ENCODE measurements at regions not wholly inside any gene's neighbourhood (a gene's known extent, or its start where the extent isn't known, plus 50 kb on each side); places are given as distances from the start of the nearest gene placed in this dataset.

DNA sequence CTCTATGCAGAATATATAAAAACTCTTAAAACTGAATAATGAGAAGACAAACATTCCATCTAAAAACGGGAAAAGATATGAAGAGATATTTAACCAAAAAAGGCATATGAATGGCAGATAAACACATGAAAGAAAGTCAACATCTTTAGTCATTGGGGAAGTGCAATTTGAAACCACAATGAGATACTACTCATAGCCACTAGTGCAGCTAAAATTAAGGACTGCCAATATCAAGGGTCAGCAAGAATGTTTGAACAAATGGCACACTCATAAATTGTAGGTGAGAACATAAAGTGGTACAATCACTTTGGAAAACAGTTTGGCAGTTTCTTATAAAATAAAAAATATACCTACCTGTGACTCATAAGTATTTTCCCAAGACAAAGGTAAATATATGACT is 534.9 kb upstream of the DIPK2B start:
- H3K27me3 ChIP-seq = peaks cover 0 to 3% of the 10 kb centered on the region in 2 donors
- H3K4me3 ChIP-seq = no peak overlapping the region
- no peak overlapping the region for H3K27ac ChIP-seq
- DNase-seq = no peak
- H3K36me3 ChIP-seq = no peaks in the 10 kb centered on the region
- intact Hi-C loops (cut with DNase I) = no loop called here
- WGBS (ENCODE audit: insufficient coverage, low coverage, low lambda C conversion rate, missing lambda C conversion rate) = 13% methylated on average over 1 of the region's 1 CpG
- no peaks in the 10 kb centered on the region for H3K4me1 ChIP-seq
- ATAC-seq = no peak
- no peak for TF ChIP-seq POLR2A (IDR thresholded peaks at IDR 0.05)
- TF ChIP-seq, protein P1, sequence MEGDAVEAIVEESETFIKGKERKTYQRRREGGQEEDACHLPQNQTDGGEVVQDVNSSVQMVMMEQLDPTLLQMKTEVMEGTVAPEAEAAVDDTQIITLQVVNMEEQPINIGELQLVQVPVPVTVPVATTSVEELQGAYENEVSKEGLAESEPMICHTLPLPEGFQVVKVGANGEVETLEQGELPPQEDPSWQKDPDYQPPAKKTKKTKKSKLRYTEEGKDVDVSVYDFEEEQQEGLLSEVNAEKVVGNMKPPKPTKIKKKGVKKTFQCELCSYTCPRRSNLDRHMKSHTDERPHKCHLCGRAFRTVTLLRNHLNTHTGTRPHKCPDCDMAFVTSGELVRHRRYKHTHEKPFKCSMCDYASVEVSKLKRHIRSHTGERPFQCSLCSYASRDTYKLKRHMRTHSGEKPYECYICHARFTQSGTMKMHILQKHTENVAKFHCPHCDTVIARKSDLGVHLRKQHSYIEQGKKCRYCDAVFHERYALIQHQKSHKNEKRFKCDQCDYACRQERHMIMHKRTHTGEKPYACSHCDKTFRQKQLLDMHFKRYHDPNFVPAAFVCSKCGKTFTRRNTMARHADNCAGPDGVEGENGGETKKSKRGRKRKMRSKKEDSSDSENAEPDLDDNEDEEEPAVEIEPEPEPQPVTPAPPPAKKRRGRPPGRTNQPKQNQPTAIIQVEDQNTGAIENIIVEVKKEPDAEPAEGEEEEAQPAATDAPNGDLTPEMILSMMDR (IDR thresholded peaks at IDR 0.05) = no peak
- no peaks in the 10 kb centered on the region for H3K9me3 ChIP-seq

DNA sequence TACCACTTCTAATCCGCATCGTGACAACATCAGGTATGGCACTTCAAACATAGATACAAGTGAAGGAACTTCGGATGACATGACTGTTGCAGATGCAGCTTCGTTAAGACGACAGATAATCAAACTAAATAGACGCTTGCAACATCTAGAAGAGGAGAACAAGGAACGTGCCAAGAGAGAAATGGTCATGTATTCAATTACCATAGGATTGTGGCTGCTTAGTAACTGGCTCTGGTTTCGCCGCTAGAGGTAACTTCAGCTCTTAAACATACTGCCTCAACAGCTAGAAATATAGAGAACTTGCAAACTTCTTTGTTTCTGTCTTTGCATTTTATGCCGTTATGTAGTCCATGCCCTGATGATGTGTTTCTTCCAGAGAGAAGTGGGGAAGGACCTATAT is 530.8 kb upstream of the DIPK2B start:
- Histone ChIP-seq H3K27me3 (no peaks in the 10 kb centered on the region), H3K36me3 (no peaks in the 10 kb centered on the region), H3K27ac (no peak overlapping the region), H3K9me3 (no peaks in the 10 kb centered on the region), H3K4me1 (no peaks in the 10 kb centered on the region), H3K4me3 (no peak overlapping the region)
- DNase-seq (no peak), ATAC-seq (no peak)
- intact Hi-C loops (cut with DNase I) = no loop called here
- TF ChIP-seq, protein P1 (IDR thresholded peaks at IDR 0.05) = no peak
- no peak for TF ChIP-seq POLR2A (IDR thresholded peaks at IDR 0.05)
- WGBS (ENCODE audit: insufficient coverage, low coverage, low lambda C conversion rate, missing lambda C conversion rate) = 70% methylated on average over 10 of the region's 10 CpGs

DNA sequence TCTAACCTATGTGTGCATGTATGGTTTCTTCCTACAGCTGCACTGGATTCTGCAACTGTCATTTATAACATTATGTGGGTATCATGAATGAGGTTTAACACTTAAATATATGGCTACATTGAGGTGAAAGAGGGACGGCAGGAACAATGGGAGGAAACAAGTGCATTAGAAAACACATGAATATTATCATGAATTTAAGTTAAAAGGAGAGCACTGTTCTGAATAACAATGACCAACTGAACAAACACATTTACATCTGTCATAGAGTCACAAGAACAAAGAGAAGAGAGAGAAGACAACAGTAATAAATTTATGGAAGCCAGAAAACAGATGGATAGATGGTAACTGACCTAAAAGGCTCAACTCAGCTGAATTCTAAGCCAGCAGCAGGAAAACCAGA is 527.1 kb upstream of the DIPK2B start:
- DNase-seq = no peak
- Histone ChIP-seq H3K27me3 (no peaks in the 10 kb centered on the region), H3K9me3 (no peaks in the 10 kb centered on the region), H3K4me1 (no peaks in the 10 kb centered on the region), H3K36me3 (no peaks in the 10 kb centered on the region), H3K27ac (no peak overlapping the region), H3K4me3 (no peak overlapping the region)
- intact Hi-C loops (cut with DNase I) = no loop called here
- ATAC-seq = no peak
- TF ChIP-seq, protein P1 (IDR thresholded peaks at IDR 0.05) = no peak
- no peak for TF ChIP-seq POLR2A (IDR thresholded peaks at IDR 0.05)
- 31% methylated on average over 1 of the region's 1 CpG for whole genome bisulfite sequencing (ENCODE audit: insufficient coverage, low coverage, low lambda C conversion rate, missing lambda C conversion rate)

DNA sequence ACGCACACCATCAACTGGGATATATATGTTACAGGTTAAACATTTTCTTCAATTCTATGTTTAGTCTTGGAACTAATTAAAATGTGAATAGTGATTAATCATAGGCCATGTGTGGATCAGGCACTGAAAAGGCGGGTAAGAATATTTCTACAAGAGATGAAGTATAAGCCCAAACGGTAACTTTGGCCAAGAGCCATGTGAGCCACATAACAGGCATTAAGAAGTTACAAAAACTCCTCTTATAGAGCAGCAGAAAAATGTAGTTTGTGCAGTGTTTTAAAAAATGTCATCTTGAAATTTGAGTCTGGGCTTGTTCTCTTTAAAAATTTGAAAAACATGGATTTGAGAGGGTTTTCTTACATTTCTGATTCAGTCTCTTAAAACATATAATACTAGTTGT is 521.8 kb upstream of the DIPK2B start:
- ATAC-seq (no peak), DNase-seq (no peak)
- no peaks in the 10 kb centered on the region for H3K36me3 ChIP-seq
- no peak overlapping the region for H3K27ac ChIP-seq
- no peaks in the 10 kb centered on the region for H3K27me3 ChIP-seq
- H3K4me1 ChIP-seq = no peaks in the 10 kb centered on the region
- 81% methylated on average over 3 of the region's 3 CpGs for WGBS (ENCODE audit: insufficient coverage, low coverage, low lambda C conversion rate, missing lambda C conversion rate)
- intact Hi-C loops (cut with DNase I) = no loop called here
- no peak overlapping the region for H3K4me3 ChIP-seq
- no peaks in the 10 kb centered on the region for H3K9me3 ChIP-seq
- no peak for TF ChIP-seq POLR2A (IDR thresholded peaks at IDR 0.05)
- TF ChIP-seq, protein P1 (IDR thresholded peaks at IDR 0.05) = no peak
